Colonic mucosa (tissue), 4 donors: ENCODE measurements at regions not wholly inside any gene's neighbourhood (a gene's known extent, or its start where the extent isn't known, plus 50 kb on each side); places are given as distances from the start of the nearest gene placed in this dataset.

ENCODE experiments used
- DNase-seq: peaks from one replicate; pipeline ENCODE4 v3.0.0-alpha.2; 2020
- H3K27ac ChIP-seq: fragments of 200-600 bp; one replicate; pipeline ENCODE4 v1.8.0; 2021
- H3K27me3 ChIP-seq: fragments of 200-600 bp; one replicate; pipeline ENCODE4 v1.8.0; 2021
- H3K36me3 ChIP-seq: fragments of 200-600 bp; one replicate; pipeline ENCODE4 v1.8.0; 2021
- H3K4me1 ChIP-seq: fragments of 200-600 bp; one replicate; pipeline ENCODE4 v1.8.0; 2021; ENCODE audit warnings: mild to moderate bottlenecking
- H3K4me3 ChIP-seq: fragments of 200-600 bp; one replicate; pipeline ENCODE4 v1.8.0; 2021
- H3K9ac ChIP-seq, 2 donors: one replicate each; pipeline ENCODE4 v1.7.0; 2013; ENCODE audit warnings: control low read depth in 2 of 2, low read depth in 2 of 2, low read length in 2 of 2
- H3K9me3 ChIP-seq: fragments of 200-600 bp; one replicate; pipeline ENCODE4 v1.8.0; 2021
- CTCF ChIP-seq: fragments of 200-600 bp; IDR thresholded peaks from one replicate; pipeline ENCODE4 v1.8.0; 2022; ENCODE audit warnings: antibody characterized with exemption, mild to moderate bottlenecking
- intact Hi-C: fragments of 100-400 bp; cut with DNase I; formaldehyde crosslinking; loops from one replicate; pipeline ENCODE4 v1.14.1; 2022
- donor health status: healthy.
- donor health status: DM: no; HTN: no; CAD: no.
- donor health status: DM: no; HTN: no; CAD: no.

DNA sequence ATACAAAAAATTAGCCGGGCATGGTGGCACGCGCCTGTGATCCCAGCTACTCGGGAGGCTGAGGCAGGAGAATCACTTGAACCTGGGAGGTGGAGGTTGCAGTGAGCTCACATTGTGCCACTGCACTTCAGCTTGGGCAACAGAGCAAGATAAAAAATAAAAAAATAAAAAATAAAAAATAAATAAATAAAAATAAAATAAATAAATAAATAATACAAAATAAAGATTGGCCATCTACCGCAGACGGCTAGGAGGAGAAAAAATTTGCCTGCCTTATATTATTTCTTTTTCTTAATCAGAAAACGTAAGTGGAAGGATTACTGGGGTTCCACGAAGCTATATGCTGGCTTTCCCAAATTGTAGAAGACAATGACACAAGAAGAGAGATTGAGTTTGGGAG is 229.7 kb downstream of the EPHA4 start:
- Histone ChIP-seq H3K9ac (no peak overlapping the region), H3K9me3 (no peaks in the 10 kb centered on the region), H3K27ac (no peak overlapping the region), H3K36me3 (no peaks in the 10 kb centered on the region), H3K27me3 (no peaks in the 10 kb centered on the region), H3K4me1 (no peaks in the 10 kb centered on the region), H3K4me3 (no peak overlapping the region)
- intact Hi-C loops, result no loop called here
- no peak for TF ChIP-seq CTCF
- DNase-seq, result no peak

DNA sequence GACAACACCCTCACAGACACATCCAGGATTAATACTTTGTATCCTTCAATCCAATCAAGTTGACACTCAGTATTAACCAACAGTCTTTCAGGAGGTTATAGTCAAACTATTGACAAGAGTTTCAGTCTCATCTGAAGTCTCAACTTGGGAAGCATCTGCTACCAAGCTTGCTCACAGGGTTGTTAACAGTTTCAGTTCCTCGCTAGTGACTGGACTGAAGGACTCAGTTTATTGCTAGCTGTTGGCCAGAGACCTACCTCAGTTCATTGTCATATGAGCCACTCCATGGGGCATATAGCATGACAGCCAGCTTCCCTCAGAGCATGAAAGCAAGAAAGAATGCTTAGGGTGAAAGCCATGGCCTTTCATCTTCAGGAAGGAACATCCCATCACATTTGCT is 228.6 kb downstream of the EPHA4 start:
- DNase-seq, result no peak
- intact Hi-C loops, result no loop called here
- Histone ChIP-seq H3K4me3 (no peak overlapping the region), H3K36me3 (no peaks in the 10 kb centered on the region), H3K27me3 (no peaks in the 10 kb centered on the region), H3K9ac (no peak overlapping the region), H3K9me3 (no peaks in the 10 kb centered on the region), H3K4me1 (no peaks in the 10 kb centered on the region), H3K27ac (no peak overlapping the region)
- TF ChIP-seq CTCF, result no peak

DNA sequence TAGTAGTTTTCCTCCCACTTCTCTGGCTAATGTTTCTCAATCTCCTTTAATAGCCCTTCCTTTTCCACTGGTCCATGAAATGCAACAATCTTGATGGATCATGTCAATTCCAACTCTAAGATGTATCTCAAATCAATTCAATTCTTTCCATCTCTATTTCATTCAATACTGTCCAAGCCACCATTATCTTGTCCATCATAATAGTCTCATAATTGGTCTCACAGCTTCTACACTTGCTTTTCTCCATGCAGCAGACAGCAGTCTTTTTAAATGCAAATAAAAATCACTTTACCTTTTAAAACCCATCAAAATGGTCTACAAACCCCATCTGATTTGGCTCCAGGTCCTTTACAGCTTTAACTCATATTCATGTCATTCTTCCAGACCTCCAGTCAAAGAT is 226.6 kb downstream of the EPHA4 start:
- H3K36me3 ChIP-seq, result no peaks in the 10 kb centered on the region
- no peaks in the 10 kb centered on the region for H3K4me1 ChIP-seq
- H3K9ac ChIP-seq, result no peak overlapping the region
- no peak overlapping the region for H3K27ac ChIP-seq
- no peak for TF ChIP-seq CTCF
- intact Hi-C loops, result no loop called here
- no peak overlapping the region for H3K4me3 ChIP-seq
- H3K9me3 ChIP-seq, result no peaks in the 10 kb centered on the region
- H3K27me3 ChIP-seq, result no peaks in the 10 kb centered on the region
- no peak for DNase-seq

GRCh38 chr2:221346411-221346810 is 225.7 kb downstream of the EPHA4 start:
- H3K27ac ChIP-seq, result no peak overlapping the region
- H3K36me3 ChIP-seq, result no peaks in the 10 kb centered on the region
- no peaks in the 10 kb centered on the region for H3K9me3 ChIP-seq
- H3K4me3 ChIP-seq, result no peak overlapping the region
- H3K9ac ChIP-seq, result no peak overlapping the region
- H3K27me3 ChIP-seq, result no peaks in the 10 kb centered on the region
- no peaks in the 10 kb centered on the region for H3K4me1 ChIP-seq
- no peak for DNase-seq
- no peak for TF ChIP-seq CTCF
- intact Hi-C loops, result no loop called here

DNA sequence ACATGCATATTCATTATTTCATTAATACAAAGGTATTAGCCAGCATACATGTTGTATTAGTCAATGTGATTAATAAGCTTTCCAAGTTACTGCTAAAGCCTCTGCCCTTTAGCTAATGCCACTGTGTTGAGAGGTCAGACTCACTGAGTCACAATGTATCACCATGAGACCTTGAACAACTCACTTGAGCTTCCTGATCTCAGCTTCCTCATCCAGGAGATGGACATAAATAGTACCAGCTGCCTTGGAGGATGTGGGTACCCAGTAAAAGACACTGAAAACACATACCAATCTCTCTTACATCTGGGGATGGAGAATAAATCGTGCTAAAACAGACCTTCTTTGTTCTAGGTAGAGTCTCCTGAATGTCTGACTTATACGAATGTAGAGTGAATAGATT is 224.6 kb downstream of the EPHA4 start:
- intact Hi-C loops, result no loop called here
- Histone ChIP-seq H3K9ac (no peak overlapping the region), H3K9me3 (no peaks in the 10 kb centered on the region), H3K4me1 (no peaks in the 10 kb centered on the region), H3K27ac (no peak overlapping the region), H3K36me3 (no peaks in the 10 kb centered on the region), H3K27me3 (no peaks in the 10 kb centered on the region), H3K4me3 (no peak overlapping the region)
- no peak for DNase-seq
- TF ChIP-seq CTCF, result no peak

DNA sequence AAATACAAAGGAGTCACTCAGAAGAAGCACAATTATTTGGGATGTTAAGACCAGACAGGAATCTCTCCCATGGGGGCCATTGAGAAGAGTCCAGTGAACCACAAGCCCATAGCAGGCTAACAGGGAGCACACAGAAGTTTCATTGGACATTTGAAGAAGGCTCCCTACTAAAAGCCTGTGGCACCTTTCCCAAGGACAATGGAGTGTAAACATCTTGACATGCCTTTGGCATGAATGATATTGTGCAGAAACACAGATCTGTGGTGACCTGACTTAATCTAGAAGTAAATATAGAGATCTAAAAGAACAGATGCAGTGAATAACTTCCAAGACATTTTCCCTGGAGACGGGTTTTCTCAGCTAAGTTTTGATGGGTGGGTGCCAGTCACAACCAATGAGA is 221.5 kb downstream of the EPHA4 start:
- H3K9me3 ChIP-seq, result no peaks in the 10 kb centered on the region
- H3K4me3 ChIP-seq, result no peak overlapping the region
- H3K36me3 ChIP-seq, result no peaks in the 10 kb centered on the region
- intact Hi-C loops, result no loop called here
- H3K4me1 ChIP-seq, result no peaks in the 10 kb centered on the region
- no peak overlapping the region for H3K9ac ChIP-seq
- DNase-seq, result no peak
- TF ChIP-seq CTCF, result no peak
- no peaks in the 10 kb centered on the region for H3K27me3 ChIP-seq
- H3K27ac ChIP-seq, result no peak overlapping the region
